ENCODE measurements at regions not wholly inside any gene's neighbourhood (a gene's known extent, or its start where the extent isn't known, plus 50 kb on each side); places are given as distances from the start of the nearest gene placed in this dataset.
A peak's percentile ranks its signal among the peaks of the same experiment; 100 is the strongest.

- no peak for TF ChIP-seq CTCF (IDR thresholded peaks at IDR 0.05; ENCODE audit: unreplicated experiment)
- Mint-ChIP-seq H3K27me3 (ENCODE audit: insufficient read depth, unreplicated experiment) (peaks cover 68% of the 10 kb centered on the region), H3K4me3 (ENCODE audit: unreplicated experiment) (no peak overlapping the region), H3K9me3 (ENCODE audit: unreplicated experiment) (no peaks in the 10 kb centered on the region), H3K27ac (ENCODE audit: low read depth, unreplicated experiment) (no peak overlapping the region), H3K4me1 (ENCODE audit: insufficient read depth, unreplicated experiment) (no peaks in the 10 kb centered on the region), H3K36me3 (ENCODE audit: insufficient read depth, unreplicated experiment) (no peaks in the 10 kb centered on the region)
- no TSS peak for BruUV-seq (replicated peaks)
- DNase-seq (ENCODE audit: unreplicated experiment): no peak
- POLR2A ChIA-PET: no interaction called here
- intact Hi-C loops (cut with micrococcal nuclease): no loop called here
- CTCF ChIA-PET: interaction anchor here (0.6 to 1.2 kb wide), 3 partner anchors 8 to 1531 kb away, joined by 3 to 4 read pairs (median 4); no protein-coding TSS in a partner anchor
Observed at GRCh38 chr7:114073701-114074100, 154.9 kb upstream of the PPP1R3A start.

- POLR2A ChIA-PET: no interaction called here
- TF ChIP-seq CTCF (IDR thresholded peaks at IDR 0.05; ENCODE audit: unreplicated experiment): no peak
- H3K4me3 Mint-ChIP-seq (ENCODE audit: unreplicated experiment): no peak overlapping the region
- H3K4me1 Mint-ChIP-seq (ENCODE audit: insufficient read depth, unreplicated experiment): no peaks in the 10 kb centered on the region
- H3K36me3 Mint-ChIP-seq (ENCODE audit: insufficient read depth, unreplicated experiment): no peaks in the 10 kb centered on the region
- no TSS peak for BruUV-seq (replicated peaks)
- intact Hi-C loops (cut with micrococcal nuclease): no loop called here
- no peak overlapping the region for H3K27ac Mint-ChIP-seq (ENCODE audit: low read depth, unreplicated experiment)
- DNase-seq (ENCODE audit: unreplicated experiment): no peak
- H3K9me3 Mint-ChIP-seq (ENCODE audit: unreplicated experiment): no peaks in the 10 kb centered on the region
- H3K27me3 Mint-ChIP-seq (ENCODE audit: insufficient read depth, unreplicated experiment): peaks cover 85% of the 10 kb centered on the region
- CTCF ChIA-PET: no interaction called here
Observed at GRCh38 chr7:114070246-114070645, 151.4 kb upstream of the PPP1R3A start.

- no peaks in the 10 kb centered on the region for H3K9me3 Mint-ChIP-seq (ENCODE audit: unreplicated experiment)
- no peak overlapping the region for H3K27ac Mint-ChIP-seq (ENCODE audit: low read depth, unreplicated experiment)
- no peak overlapping the region for H3K4me3 Mint-ChIP-seq (ENCODE audit: unreplicated experiment)
- H3K36me3 Mint-ChIP-seq (ENCODE audit: insufficient read depth, unreplicated experiment): no peaks in the 10 kb centered on the region
- CTCF ChIA-PET: no interaction called here
- peaks cover 56% of the 10 kb centered on the region for H3K27me3 Mint-ChIP-seq (ENCODE audit: insufficient read depth, unreplicated experiment)
- DNase-seq (ENCODE audit: unreplicated experiment): peak; percentile 27
- no peaks in the 10 kb centered on the region for H3K4me1 Mint-ChIP-seq (ENCODE audit: insufficient read depth, unreplicated experiment)
- POLR2A ChIA-PET: no interaction called here
- TF ChIP-seq CTCF (IDR thresholded peaks at IDR 0.05; ENCODE audit: unreplicated experiment): no peak
- BruUV-seq (replicated peaks): no TSS peak
- intact Hi-C loops (cut with micrococcal nuclease): no loop called here
Observed at GRCh38 chr7:114062810-114063209, 144.0 kb upstream of the PPP1R3A start.

- H3K9me3 Mint-ChIP-seq (ENCODE audit: unreplicated experiment): peaks cover 7% of the 10 kb centered on the region
- TF ChIP-seq CTCF (IDR thresholded peaks at IDR 0.05; ENCODE audit: unreplicated experiment): no peak
- no peak for DNase-seq (ENCODE audit: unreplicated experiment)
- peaks cover 14% of the 10 kb centered on the region for H3K27me3 Mint-ChIP-seq (ENCODE audit: insufficient read depth, unreplicated experiment)
- peaks cover 9% of the 10 kb centered on the region for H3K4me1 Mint-ChIP-seq (ENCODE audit: insufficient read depth, unreplicated experiment)
- no peaks in the 10 kb centered on the region for H3K36me3 Mint-ChIP-seq (ENCODE audit: insufficient read depth, unreplicated experiment)
- ChIA-PET POLR2A (no interaction called here), CTCF (no interaction called here)
- no peak overlapping the region for H3K27ac Mint-ChIP-seq (ENCODE audit: low read depth, unreplicated experiment)
- H3K4me3 Mint-ChIP-seq (ENCODE audit: unreplicated experiment): no peak overlapping the region
- no TSS peak for BruUV-seq (replicated peaks)
- intact Hi-C loops (cut with micrococcal nuclease): no loop called here
Observed at GRCh38 chr7:114051871-114052331, 133.1 kb upstream of the PPP1R3A start.
